Endodermal cell (in vitro differentiated cells): ENCODE measurements at regions not wholly inside any gene's neighbourhood (a gene's known extent, or its start where the extent isn't known, plus 50 kb on each side); places are given as distances from the start of the nearest gene placed in this dataset.

Source experiments
- DNase-seq: peaks from one replicate; pipeline ENCODE4 v3.0.0-alpha.2; 2017
- H3K27ac ChIP-seq: 2 replicates; pipeline ENCODE4 v1.5.1; 2013; ENCODE audit warnings: mild to moderate bottlenecking, low read depth, low read length, moderate library complexity
- H3K27me3 ChIP-seq: 2 replicates; pipeline ENCODE4 v1.6.1; 2013; ENCODE audit warnings: mild to moderate bottlenecking, low read length, moderate library complexity; ENCODE audit not compliant: insufficient read depth, control insufficient read depth, poor library complexity, severe bottlenecking
- H3K36me3 ChIP-seq: 2 replicates; pipeline ENCODE4 v1.7.0; 2013; ENCODE audit warnings: mild to moderate bottlenecking, low read length, moderate library complexity; ENCODE audit not compliant: control insufficient read depth, insufficient read depth
- H3K4me1 ChIP-seq: one replicate; pipeline ENCODE4 v1.7.0; 2013; ENCODE audit warnings: low read length; ENCODE audit not compliant: control insufficient read depth, insufficient read depth
- H3K4me3 ChIP-seq: 2 replicates; pipeline ENCODE4 v1.5.1; 2013; ENCODE audit warnings: mild to moderate bottlenecking, low read length, moderate library complexity
- H3K9ac ChIP-seq: 2 replicates; pipeline ENCODE4 v1.6.1; 2013; ENCODE audit warnings: mild to moderate bottlenecking, low read length, moderate library complexity; ENCODE audit not compliant: poor library complexity, severe bottlenecking; ENCODE audit errors: extremely low read depth
- H3K9me3 ChIP-seq: 2 replicates; pipeline ENCODE4 v1.6.1; 2013; ENCODE audit warnings: mild to moderate bottlenecking, low read length, moderate library complexity; ENCODE audit not compliant: control insufficient read depth
- H3K27ac Mint-ChIP-seq: 2 replicates; pipeline ENCODE4 v1.8.0; 2020; ENCODE audit warnings: mixed read lengths
- H3K27me3 Mint-ChIP-seq: 2 replicates; pipeline ENCODE4 v1.8.0; 2021; ENCODE audit warnings: mild to moderate bottlenecking, mixed read lengths; ENCODE audit not compliant: insufficient read depth
- H3K36me3 Mint-ChIP-seq: 2 replicates; pipeline ENCODE4 v1.8.0; 2020; ENCODE audit warnings: low read depth, mixed read lengths
- H3K4me1 Mint-ChIP-seq: 2 replicates; pipeline ENCODE4 v1.8.0; 2020; ENCODE audit warnings: mixed read lengths
- H3K4me3 Mint-ChIP-seq: 2 replicates; pipeline ENCODE4 v1.8.0; 2020; ENCODE audit warnings: mild to moderate bottlenecking, moderate library complexity, mixed read lengths
- H3K9me3 Mint-ChIP-seq: 2 replicates; pipeline ENCODE4 v1.8.0; 2020; ENCODE audit warnings: mild to moderate bottlenecking, mixed read lengths
- CTCF ChIP-seq: fragments of 200-600 bp; sonication (generic); conservative IDR thresholded peaks from 2 replicates; pipeline ENCODE4 v1.5.0; 2021; ENCODE audit warnings: antibody characterized with exemption, mild to moderate bottlenecking
- WGBS, 2 experiments: methylation state at CpG; one replicate each; pipeline versions ENCODE4 v1.1.5 to v1.1.7; 2013; ENCODE audit warnings: missing lambda C conversion rate in 2 of 2, mixed read lengths in 1 of 2; ENCODE audit not compliant: insufficient coverage in 1 of 2, insufficient read length in 1 of 2; 5-methylcytosine and 5-hydroxymethylcytosine counted together

DNA sequence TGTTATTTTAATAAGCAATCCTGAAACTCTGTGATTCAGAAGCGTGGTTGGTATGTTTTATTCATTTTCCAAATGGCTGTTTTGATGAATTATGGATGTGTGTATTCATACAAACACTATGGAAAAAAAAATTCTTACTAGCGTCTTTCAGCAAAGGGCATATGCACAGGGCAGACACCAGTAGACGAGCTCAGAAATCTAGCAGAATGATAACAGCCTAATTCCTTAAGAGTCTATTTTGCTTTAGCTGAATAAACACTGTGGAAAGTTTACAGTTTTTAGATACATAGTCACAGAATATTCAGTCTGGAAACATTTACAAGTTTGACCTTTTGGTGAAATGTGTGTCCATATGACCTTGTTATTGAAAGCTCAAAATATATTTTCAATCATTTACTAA is 418.8 kb upstream of the LUZP2 start:
- Histone ChIP-seq H3K4me1 (no peaks in the 10 kb centered on the region), H3K9me3 (no peaks in the 10 kb centered on the region), H3K9ac (no peak overlapping the region), H3K4me3 (no peak overlapping the region), H3K36me3 (no peaks in the 10 kb centered on the region), H3K27me3 (no peaks in the 10 kb centered on the region), H3K27ac (no peak overlapping the region)
- H3K9me3 Mint-ChIP-seq, result peaks cover 3% of the 10 kb centered on the region
- no peaks in the 10 kb centered on the region for H3K36me3 Mint-ChIP-seq
- no peak overlapping the region for H3K4me3 Mint-ChIP-seq
- WGBS, 2 experiments, result 90 to 92% methylated on average over 2 to 3 of the region's 3 CpGs
- TF ChIP-seq CTCF, result no peak
- no peaks in the 10 kb centered on the region for H3K4me1 Mint-ChIP-seq
- H3K27ac Mint-ChIP-seq, result no peak overlapping the region
- DNase-seq, result no peak
- no peaks in the 10 kb centered on the region for H3K27me3 Mint-ChIP-seq

- no peak overlapping the region for H3K27ac ChIP-seq
- H3K4me1 Mint-ChIP-seq, result no peaks in the 10 kb centered on the region
- no peaks in the 10 kb centered on the region for H3K9me3 Mint-ChIP-seq
- no peaks in the 10 kb centered on the region for H3K36me3 ChIP-seq
- H3K9me3 ChIP-seq, result no peaks in the 10 kb centered on the region
- TF ChIP-seq CTCF, result no peak
- no peak overlapping the region for H3K4me3 Mint-ChIP-seq
- H3K27me3 ChIP-seq, result no peaks in the 10 kb centered on the region
- H3K27ac Mint-ChIP-seq, result no peak overlapping the region
- H3K4me1 ChIP-seq, result no peaks in the 10 kb centered on the region
- H3K36me3 Mint-ChIP-seq, result no peaks in the 10 kb centered on the region
- DNase-seq, result no peak
- no peaks in the 10 kb centered on the region for H3K27me3 Mint-ChIP-seq
- H3K9ac ChIP-seq, result no peak overlapping the region
- WGBS, 2 experiments, result 93% methylated on average over 1 of the region's 1 CpG; no CpG with 5 or more reads in 1 of the 2 experiments
- H3K4me3 ChIP-seq, result no peak overlapping the region
Observed at GRCh38 chr11:24082241-24082640, 414.6 kb upstream of the LUZP2 start.

- no peak overlapping the region for H3K9ac ChIP-seq
- H3K9me3 Mint-ChIP-seq, result no peaks in the 10 kb centered on the region
- H3K27me3 Mint-ChIP-seq, result no peaks in the 10 kb centered on the region
- no peaks in the 10 kb centered on the region for H3K4me1 ChIP-seq
- 75 to 83% methylated on average over 1 of the region's 1 CpG for WGBS, 2 experiments
- H3K4me3 Mint-ChIP-seq, result no peak overlapping the region
- H3K9me3 ChIP-seq, result no peaks in the 10 kb centered on the region
- no peak for DNase-seq
- H3K27ac Mint-ChIP-seq, result no peak overlapping the region
- H3K36me3 ChIP-seq, result no peaks in the 10 kb centered on the region
- H3K4me3 ChIP-seq, result no peak overlapping the region
- H3K4me1 Mint-ChIP-seq, result no peaks in the 10 kb centered on the region
- H3K36me3 Mint-ChIP-seq, result no peaks in the 10 kb centered on the region
- H3K27me3 ChIP-seq, result no peaks in the 10 kb centered on the region
- no peak for TF ChIP-seq CTCF
- H3K27ac ChIP-seq, result no peak overlapping the region
Observed at GRCh38 chr11:24082860-24083259, 414.0 kb upstream of the LUZP2 start.
